ENCODE measurements at regions not wholly inside any gene's neighbourhood (a gene's known extent, or its start where the extent isn't known, plus 50 kb on each side); places are given as distances from the start of the nearest gene placed in this dataset.
A peak's percentile ranks its signal among the peaks of the same experiment; 100 is the strongest.
"Not testable (repeated sequence)": the region's sequence is repeated elsewhere in the genome, so short reads cannot be mapped to it uniquely, and the experiment has no call there.

GRCh38 chr10:125520968-125521367 lies 162.0 kb downstream of the TEX36 start:
- peaks cover 3% of the 10 kb centered on the region for H3K4me1 Mint-ChIP-seq
- H3K4me3 Mint-ChIP-seq = no peak overlapping the region
- H3K9me3 Mint-ChIP-seq = peaks cover 26% of the 10 kb centered on the region
- no peak overlapping the region for H3K27ac Mint-ChIP-seq
- peaks cover 11% of the 10 kb centered on the region for H3K27me3 Mint-ChIP-seq (ENCODE audit: low read depth)
- TF ChIP-seq, protein P1, sequence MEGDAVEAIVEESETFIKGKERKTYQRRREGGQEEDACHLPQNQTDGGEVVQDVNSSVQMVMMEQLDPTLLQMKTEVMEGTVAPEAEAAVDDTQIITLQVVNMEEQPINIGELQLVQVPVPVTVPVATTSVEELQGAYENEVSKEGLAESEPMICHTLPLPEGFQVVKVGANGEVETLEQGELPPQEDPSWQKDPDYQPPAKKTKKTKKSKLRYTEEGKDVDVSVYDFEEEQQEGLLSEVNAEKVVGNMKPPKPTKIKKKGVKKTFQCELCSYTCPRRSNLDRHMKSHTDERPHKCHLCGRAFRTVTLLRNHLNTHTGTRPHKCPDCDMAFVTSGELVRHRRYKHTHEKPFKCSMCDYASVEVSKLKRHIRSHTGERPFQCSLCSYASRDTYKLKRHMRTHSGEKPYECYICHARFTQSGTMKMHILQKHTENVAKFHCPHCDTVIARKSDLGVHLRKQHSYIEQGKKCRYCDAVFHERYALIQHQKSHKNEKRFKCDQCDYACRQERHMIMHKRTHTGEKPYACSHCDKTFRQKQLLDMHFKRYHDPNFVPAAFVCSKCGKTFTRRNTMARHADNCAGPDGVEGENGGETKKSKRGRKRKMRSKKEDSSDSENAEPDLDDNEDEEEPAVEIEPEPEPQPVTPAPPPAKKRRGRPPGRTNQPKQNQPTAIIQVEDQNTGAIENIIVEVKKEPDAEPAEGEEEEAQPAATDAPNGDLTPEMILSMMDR (IDR thresholded peaks at IDR 0.05; ENCODE audit: unreplicated experiment in 3 of 3) = no peak
- no peaks in the 10 kb centered on the region for H3K36me3 Mint-ChIP-seq (ENCODE audit: low read depth)

DNA sequence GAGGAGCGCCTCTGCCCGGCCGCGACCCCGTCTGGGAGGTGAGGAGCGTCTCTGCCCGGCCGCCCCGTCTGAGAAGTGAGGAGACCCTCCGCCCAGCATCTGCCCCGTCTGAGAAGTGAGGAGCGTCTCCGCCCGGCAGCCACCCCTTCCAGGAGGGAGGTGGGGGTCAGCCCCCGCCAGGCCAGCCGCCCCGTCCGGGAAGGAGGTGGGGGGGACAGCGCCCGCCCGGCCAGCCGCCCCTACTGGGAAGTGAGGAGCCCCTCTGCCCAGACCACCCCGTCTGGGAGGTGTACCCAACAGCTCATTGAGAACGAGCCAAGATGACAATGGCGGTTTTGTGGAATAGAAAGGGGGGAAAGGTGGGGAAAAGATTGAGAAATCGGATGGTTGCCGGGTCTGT lies 164.6 kb downstream of the TEX36 start:
- peaks cover 11% of the 10 kb centered on the region for H3K27me3 Mint-ChIP-seq (ENCODE audit: low read depth)
- H3K9me3 Mint-ChIP-seq = peaks cover 22% of the 10 kb centered on the region
- H3K27ac Mint-ChIP-seq; H3K4me3 Mint-ChIP-seq; H3K36me3 Mint-ChIP-seq (ENCODE audit: low read depth): not testable (repeated sequence)
- H3K4me1 Mint-ChIP-seq = peaks cover 27% of the 10 kb centered on the region

DNA sequence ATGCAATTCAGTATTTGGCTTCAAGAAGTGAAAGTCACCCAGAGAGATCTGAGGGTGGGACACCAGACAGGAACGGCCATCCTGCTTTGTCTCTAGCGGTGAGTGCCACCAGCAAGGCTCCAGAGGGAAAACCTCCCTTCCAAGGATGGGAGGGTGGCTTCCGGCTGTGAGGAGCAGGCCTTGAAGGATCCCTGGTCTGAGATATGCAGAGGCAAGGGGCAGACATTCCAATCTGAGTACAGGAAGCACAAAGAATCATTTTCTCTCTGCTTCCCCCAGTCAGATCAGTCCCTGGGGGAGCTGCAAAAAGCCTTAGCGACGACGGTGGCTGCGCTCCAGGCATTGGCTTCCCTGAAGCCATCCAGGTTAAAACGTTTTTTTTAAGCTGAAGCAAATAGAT lies 167.4 kb downstream of the TEX36 start:
- TF ChIP-seq, protein P1 (IDR thresholded peaks at IDR 0.05; ENCODE audit: unreplicated experiment in 3 of 3) = no peak
- Mint-ChIP-seq H3K4me3 (no peak overlapping the region), H3K9me3 (peaks cover 10% of the 10 kb centered on the region), H3K36me3 (ENCODE audit: low read depth) (no peaks in the 10 kb centered on the region), H3K27ac (peak overlapping the region; percentile 55 to 62 (median 57)), H3K27me3 (ENCODE audit: low read depth) (peaks cover 10% of the 10 kb centered on the region), H3K4me1 (peaks cover 37% of the 10 kb centered on the region)

DNA sequence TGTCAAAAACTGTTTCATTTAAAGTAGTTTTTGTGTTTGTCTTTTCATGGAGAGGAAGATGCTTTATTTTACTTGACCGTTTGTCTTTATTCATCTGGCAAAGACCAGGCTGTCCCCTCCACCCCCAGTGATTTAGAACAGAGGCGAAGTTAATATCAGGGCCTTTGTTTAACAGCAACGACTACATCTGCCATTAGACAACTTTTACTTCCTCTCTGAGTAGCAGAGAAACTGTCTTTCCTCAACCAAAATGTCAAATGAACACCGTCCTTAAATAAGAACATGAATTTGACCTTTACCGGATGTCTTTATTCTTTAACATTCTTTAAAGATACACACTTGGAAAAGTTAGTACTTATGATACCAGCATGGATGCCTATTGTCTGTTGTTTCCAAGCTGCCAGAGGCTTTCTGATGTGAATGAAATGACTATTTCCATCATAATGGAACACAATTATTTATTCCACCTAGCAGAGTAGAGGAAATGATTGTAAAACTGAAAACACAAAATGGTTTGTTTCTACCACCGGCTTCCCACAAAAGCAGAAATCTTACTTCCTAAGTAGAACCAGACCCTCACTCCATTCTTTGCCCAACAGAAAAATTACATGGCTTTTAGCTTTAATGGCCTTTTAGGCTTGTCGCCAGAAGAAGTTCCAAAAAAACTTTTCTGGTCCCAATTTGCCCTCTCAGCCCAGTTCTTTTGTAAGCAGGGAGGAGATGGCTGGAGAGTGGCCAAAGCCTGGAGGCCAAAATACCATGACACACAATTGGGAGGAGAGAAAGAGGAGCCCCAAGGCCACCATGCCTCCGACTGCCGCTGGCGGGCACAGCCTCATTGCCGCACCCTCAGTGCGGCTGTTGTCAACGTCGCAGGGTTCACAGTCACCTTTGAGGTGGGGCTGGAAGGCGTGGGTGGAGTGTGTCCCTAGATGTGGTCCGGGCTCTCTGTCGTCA lies 168.5 kb downstream of the TEX36 start:
- Mint-ChIP-seq H3K27me3 (ENCODE audit: low read depth) (peaks cover 10% of the 10 kb centered on the region), H3K4me3 (no peak overlapping the region), H3K36me3 (ENCODE audit: low read depth) (no peaks in the 10 kb centered on the region), H3K9me3 (peaks cover 6% of the 10 kb centered on the region), H3K27ac (peak overlapping the region; percentile 64 to 73 (median 68)), H3K4me1 (peaks cover 40% of the 10 kb centered on the region)
- TF ChIP-seq, protein P1 (IDR thresholded peaks at IDR 0.05; ENCODE audit: unreplicated experiment in 3 of 3) = no peak

DNA sequence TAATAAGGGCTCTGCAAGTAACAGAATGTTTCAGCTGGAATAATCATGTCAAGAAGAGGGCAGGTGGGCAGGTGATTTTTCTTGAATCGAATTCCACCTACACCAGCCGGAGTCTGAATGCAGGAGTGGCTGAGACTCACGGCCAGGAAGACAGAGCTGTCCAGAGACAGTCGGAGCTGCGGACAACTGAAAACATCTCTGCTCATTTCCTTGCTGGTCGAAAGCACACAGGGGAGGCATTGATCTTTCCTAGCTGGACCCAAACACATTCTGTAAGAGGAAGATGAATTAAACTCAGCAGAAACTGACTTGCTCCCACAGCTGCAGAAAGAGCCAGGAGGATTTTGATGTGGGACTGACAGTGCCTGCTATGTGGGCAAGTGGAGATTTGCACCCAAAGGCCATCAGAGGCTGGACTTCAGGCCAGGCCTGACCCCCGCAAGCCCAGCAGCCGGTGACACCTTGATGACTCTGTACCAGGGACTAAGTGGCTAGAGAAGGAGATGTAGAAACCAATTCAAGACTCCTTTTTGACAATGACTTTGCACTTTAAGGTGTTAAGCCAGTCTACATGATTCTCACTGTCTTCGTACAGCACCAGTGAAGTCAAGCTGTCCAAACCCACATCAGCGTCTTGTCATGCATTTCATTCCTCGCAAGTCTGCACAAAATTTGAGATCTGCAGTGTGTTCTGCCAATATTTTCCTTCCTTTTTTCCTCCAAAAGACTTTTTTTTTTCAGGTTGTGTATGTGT lies 169.4 kb downstream of the TEX36 start:
- H3K36me3 Mint-ChIP-seq (ENCODE audit: low read depth) = no peaks in the 10 kb centered on the region
- peaks cover 10% of the 10 kb centered on the region for H3K27me3 Mint-ChIP-seq (ENCODE audit: low read depth)
- peaks cover 40% of the 10 kb centered on the region for H3K4me1 Mint-ChIP-seq
- peak overlapping the region; percentile 64 to 73 (median 68) for H3K27ac Mint-ChIP-seq
- H3K4me3 Mint-ChIP-seq = no peak overlapping the region
- TF ChIP-seq, protein P1 (IDR thresholded peaks at IDR 0.05; ENCODE audit: unreplicated experiment in 3 of 3) = no peak
- peaks cover 6% of the 10 kb centered on the region for H3K9me3 Mint-ChIP-seq

DNA sequence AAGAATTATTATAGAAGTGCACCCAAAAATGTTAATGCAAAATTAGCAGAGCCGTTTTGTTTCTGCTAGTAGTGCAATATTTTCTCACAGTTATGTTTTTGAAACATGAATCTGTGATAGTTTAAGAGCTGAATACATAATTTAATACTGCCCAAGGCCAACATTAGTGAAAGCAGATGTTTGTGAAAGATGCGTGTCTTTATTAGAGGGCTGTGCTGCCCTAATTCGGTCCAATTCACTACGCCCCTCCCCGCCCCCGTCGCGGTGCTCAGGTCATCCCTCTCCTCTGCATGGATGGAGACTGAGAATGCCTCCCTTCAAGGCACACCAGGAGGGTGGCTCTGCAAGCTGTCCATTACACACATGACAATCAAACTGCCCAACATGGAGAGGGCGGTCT lies 172.0 kb downstream of the TEX36 start:
- no peaks in the 10 kb centered on the region for H3K36me3 Mint-ChIP-seq (ENCODE audit: low read depth)
- no peak overlapping the region for H3K27ac Mint-ChIP-seq
- H3K27me3 Mint-ChIP-seq (ENCODE audit: low read depth) = peaks cover 3% of the 10 kb centered on the region
- H3K4me3 Mint-ChIP-seq = no peak overlapping the region
- peaks cover 36% of the 10 kb centered on the region for H3K4me1 Mint-ChIP-seq
- no peaks in the 10 kb centered on the region for H3K9me3 Mint-ChIP-seq
- TF ChIP-seq, protein P1 (IDR thresholded peaks at IDR 0.05; ENCODE audit: unreplicated experiment in 3 of 3) = no peak

Data from nephron (organoid).